ENCODE measurements at regions not wholly inside any gene's neighbourhood (a gene's known extent, or its start where the extent isn't known, plus 50 kb on each side); places are given as distances from the start of the nearest gene placed in this dataset.

GRCh38 chr10:28915989-28916588 lies 238.8 kb downstream of the BAMBI start:
- H3K79me2 ChIP-seq (ENCODE audit: insufficient read depth, low read length), result no peaks in the 10 kb centered on the region
- no peaks in the 10 kb centered on the region for H3K27me3 ChIP-seq (ENCODE audit: insufficient read depth, low read length)
- peaks cover 0 to 8% of the 10 kb centered on the region in 2 experiments; a peak in 3 of 4 replicates for H3K4me1 ChIP-seq (ENCODE audit: control insufficient read depth in 1 of 2, insufficient read depth in 2 of 2, low read length in 2 of 2)
- POLR2A ChIA-PET, result no interaction called here
- H3K9me3 ChIP-seq (ENCODE audit: control insufficient read depth in 1 of 2, insufficient read depth in 1 of 2, low read depth in 1 of 2, low read length in 2 of 2), result no peaks in the 10 kb centered on the region
- RAD21 ChIA-PET (ENCODE audit: low non-redundant PET in 1 of 2, low total read pairs in 2 of 2, uncharacterized antibody in 2 of 2, unreplicated experiment in 2 of 2), result no interaction called here
- H3K36me3 ChIP-seq (ENCODE audit: control insufficient read depth in 1 of 2, insufficient read depth in 2 of 2, low read length in 2 of 2), result no peaks in the 10 kb centered on the region
- H3K9ac ChIP-seq (ENCODE audit: low read length), result no peak overlapping the region
- H2AFZ ChIP-seq (ENCODE audit: low read depth, low read length, poor library complexity, severe bottlenecking), result no peak overlapping the region
- ATAC-seq (no peak), DNase-seq (ENCODE audit: low read depth, low spot score) (no peak)
- no peaks in the 10 kb centered on the region for H4K20me1 ChIP-seq (ENCODE audit: insufficient read depth)
- no peak overlapping the region for H3K27ac ChIP-seq (ENCODE audit: low read depth, low read length)
- no peaks in the 10 kb centered on the region for H3K9me2 ChIP-seq (ENCODE audit: insufficient read depth)
- no peak overlapping the region for H3K4me3 ChIP-seq (replicated peaks in 1 of 2; ENCODE audit: low read depth in 1 of 2, low read length in 2 of 2)
- no TSS peak for BruUV-seq (replicated peaks)
- CTCF ChIA-PET, result interaction anchor here (0.9 kb wide), 1 partner anchor 22 kb away, joined by 3 read pairs; no protein-coding TSS in a partner anchor
- H3K4me2 ChIP-seq (ENCODE audit: low read length), result no peak overlapping the region
- intact Hi-C loops (cut with micrococcal nuclease), result no loop called here
- TF ChIP-seq JUND (IDR thresholded peaks at IDR 0.05) (no peak), REST (IDR thresholded peaks at IDR 0.05; ENCODE audit: low read depth) (no peak), CBX3 (IDR thresholded peaks at IDR 0.05; ENCODE audit: low read depth) (no peak), EZH2 (IDR thresholded peaks at IDR 0.05) (no peak), ZFX (IDR thresholded peaks at IDR 0.05) (no peak), POLR2AphosphoS5 (IDR thresholded peaks at IDR 0.05; ENCODE audit: low read depth, low read length) (no peak), EZH2phosphoT487 (IDR thresholded peaks at IDR 0.05; ENCODE audit: borderline replicate concordance) (no peak), TCF7L2 (IDR thresholded peaks at IDR 0.05; ENCODE audit: borderline replicate concordance, extremely low read depth, insufficient read depth, insufficient read length) (no peak), CEBPB (IDR thresholded peaks at IDR 0.05; ENCODE audit: low read depth) (no peak), ELF1 (IDR thresholded peaks at IDR 0.05; ENCODE audit: borderline replicate concordance, low read depth) (no peak), ZBTB33 (IDR thresholded peaks at IDR 0.05; ENCODE audit: extremely low read depth, insufficient replicate concordance, low read length) (no peak), EGR1 (IDR thresholded peaks at IDR 0.05; ENCODE audit: low read depth) (no peak)

All from HCT116 (cell line).